HTR-8/SVneo (cell line): ENCODE measurements at regions not wholly inside any gene's neighbourhood (a gene's known extent, or its start where the extent isn't known, plus 50 kb on each side); places are given as distances from the start of the nearest gene placed in this dataset.

Source experiments
- DNase-seq: peaks from one replicate; pipeline ENCODE4 v3.0.0; 2011; ENCODE audit warnings: low spot score, mixed read lengths; ENCODE audit not compliant: insufficient read length
- FAIRE-seq: peaks from 2 replicates; lab custom pipeline; 2011; peaks lifted over from hg19 to GRCh38; lab: Jason Lieb, UNC

DNA sequence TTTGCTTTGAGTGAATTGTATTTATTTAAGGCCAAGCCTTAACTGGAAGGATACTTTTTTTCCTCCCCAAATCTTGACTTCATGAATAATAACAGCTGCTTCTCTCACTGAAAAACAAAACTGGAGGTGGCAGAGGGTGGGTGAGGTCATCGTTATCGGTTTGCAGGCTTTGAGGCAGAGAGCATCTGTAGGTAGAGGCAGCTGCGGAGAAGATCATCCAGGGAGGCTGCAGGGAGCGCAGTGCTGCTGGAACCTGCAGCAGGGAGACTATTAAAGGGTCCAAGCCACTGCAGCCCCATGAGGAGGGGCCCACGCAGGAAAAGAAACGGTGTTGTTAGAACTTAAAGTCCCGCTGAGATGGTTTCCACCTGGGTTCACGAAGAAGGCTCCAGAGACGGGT lies 112.1 kb upstream of the SDK1 start:
- no peak for FAIRE-seq
- no peak for DNase-seq

DNA sequence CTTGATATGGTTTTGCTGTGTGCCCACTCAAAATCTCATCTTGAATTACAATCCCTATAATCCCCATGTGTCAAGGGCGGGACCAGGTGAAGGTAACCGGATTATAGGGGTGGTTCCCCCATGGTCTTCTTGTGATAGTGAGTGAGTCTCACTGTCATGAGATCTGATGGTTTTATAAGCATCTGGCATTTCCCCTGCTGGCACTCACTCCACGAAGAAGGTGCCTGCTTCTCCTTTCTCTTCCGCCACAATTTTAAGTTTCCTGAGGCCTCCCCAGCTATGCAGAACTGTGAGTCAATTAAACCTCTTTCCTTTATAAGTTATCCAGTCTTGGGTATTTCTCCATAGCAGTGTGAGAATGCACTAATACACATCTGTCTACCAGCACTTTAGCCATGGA lies 109.5 kb upstream of the SDK1 start:
- DNase-seq (no peak), FAIRE-seq (peak; percentile 26)

DNA sequence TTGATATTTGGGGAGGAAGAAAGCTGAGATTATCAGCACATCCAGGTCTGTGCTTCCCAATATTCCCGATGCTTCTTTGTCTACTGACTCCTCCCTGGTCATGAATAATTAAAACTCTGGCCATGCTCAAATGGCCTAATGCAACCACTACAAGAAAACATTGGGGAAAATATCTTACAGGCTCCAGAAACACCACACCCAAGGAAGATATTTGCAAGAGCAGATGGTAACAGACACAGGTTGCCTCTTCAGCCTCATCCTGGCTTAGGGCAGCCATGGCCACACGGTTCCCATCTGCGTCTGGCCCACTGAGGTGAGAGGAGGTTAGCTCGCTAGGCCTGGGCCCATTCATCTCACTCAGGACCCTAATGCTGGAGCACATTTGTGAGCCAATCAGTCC lies 108.4 kb upstream of the SDK1 start:
- no peak for DNase-seq
- FAIRE-seq: no peak

DNA sequence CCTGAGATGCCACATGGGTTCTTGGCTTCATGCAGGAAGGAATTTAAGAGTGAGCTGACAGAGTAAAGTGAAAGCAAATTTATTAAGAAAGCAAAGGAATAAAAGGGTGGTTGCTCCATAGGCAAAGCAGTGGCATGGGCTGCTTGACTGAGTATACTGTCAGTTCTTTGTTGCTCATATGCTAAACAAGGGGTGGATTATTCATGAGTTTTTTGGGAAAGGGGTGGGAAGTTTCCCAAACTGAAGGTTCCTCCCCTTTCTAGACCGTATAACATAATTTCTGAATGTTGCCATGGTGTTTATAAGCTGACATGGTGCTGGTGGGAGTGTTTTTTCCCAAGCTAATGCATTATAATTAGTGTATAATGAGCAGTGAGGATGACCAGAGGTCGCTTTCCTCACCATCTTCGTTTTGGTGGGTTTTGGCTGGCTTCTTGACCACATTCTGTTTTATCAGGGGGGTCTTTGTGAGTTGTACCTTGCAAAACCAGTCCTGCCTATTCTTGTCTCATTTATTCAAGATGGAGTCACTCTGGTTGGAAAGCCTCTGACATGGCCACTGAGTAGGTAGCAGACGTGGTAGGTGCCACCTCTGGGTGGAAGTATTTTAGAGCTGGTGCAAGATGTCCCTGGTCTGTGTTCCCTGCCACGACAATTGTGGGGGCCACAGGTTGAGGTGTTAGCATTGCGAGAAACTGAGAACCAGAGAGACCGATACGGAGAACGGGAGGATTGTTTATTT lies 107.5 kb upstream of the SDK1 start:
- DNase-seq: no peak
- no peak for FAIRE-seq

DNA sequence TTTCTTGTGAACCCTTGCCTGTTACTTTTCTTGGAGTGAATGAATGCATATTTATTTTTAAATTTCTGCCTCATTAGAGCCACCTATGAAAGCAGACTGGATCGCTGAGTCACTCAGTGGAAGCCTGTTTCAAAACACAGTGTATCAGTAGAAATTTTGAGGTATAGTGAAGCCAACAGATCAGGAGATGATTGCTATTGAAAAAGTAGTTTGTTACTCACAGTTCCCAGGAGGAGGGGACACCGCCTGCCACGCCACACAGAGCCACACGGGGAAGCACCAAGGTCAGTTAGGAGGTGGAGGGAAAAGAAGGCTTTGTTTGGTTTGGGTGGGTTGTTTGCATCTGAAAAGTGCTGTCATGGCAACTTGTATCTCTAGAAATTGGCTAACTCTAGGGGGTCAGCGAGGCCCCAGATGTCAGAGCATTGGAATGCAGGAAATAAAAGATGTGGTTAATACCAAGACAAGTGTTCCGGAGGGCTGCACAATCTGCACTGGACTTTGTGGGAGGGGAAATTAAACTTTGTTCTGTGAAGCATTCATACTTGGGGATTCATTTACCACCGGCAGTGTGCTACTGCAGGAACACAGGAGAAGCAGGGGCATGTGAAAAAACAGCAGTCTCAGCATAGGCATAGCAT lies 106.4 kb upstream of the SDK1 start:
- FAIRE-seq: peak; percentile 89
- DNase-seq: peak; percentile 83

DNA sequence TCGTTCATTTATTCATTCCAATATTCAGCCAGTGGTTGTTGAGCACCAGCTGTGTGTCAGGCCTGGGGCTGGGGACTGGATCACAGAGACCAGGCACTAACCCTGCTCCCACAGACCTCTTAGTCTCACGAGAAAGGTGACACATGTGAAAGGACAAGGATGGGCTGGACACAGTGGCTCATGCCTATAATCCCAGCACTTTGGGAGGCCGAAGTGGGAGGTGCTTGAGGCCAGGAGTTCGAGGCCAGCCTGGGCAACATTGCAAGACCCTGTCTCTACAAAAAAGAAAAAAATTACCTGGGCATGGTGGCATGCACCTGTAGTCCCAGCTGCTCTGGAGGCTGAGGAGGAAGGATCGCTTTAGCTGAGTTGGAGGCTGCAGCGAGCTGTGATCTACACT lies 105.9 kb upstream of the SDK1 start:
- DNase-seq (no peak), FAIRE-seq (no peak)

DNA sequence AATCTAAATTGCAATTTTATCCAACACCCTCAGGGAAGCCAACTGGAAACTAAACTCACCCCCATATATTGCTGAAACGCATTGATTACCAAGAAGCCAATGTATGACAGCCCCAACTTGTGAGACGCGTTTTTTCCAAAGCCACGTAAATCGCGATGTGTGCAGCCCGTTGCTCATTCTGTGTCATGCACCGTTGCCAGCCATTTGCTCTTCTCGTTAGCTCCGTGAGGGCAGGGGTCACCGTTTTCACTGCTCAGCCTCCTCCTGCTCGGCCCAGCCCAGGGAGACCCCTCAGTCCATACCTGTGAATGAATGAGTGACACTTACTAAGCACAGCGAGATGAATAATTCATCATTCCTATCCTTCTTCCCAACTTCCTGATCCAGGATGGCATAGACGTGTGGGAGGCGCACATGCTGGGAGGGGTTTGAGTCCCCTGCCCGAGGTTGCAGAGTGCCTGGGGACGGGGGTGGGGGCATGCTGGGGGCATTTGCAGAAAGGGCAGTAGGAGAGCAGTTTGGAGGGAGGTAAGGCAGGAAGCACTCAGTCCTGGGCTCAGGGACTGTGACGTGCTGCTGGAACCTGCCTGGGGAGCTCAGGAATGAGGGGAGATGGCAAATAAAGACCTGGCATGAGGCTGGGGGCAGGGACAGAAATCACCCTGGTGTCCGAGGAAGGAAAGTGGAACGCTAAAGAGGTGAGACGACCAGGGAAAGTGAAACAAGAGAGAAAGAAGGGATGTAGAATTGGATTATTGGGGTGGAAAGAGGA lies 104.2 kb upstream of the SDK1 start:
- DNase-seq (no peak), FAIRE-seq (peak; percentile 48)

DNA sequence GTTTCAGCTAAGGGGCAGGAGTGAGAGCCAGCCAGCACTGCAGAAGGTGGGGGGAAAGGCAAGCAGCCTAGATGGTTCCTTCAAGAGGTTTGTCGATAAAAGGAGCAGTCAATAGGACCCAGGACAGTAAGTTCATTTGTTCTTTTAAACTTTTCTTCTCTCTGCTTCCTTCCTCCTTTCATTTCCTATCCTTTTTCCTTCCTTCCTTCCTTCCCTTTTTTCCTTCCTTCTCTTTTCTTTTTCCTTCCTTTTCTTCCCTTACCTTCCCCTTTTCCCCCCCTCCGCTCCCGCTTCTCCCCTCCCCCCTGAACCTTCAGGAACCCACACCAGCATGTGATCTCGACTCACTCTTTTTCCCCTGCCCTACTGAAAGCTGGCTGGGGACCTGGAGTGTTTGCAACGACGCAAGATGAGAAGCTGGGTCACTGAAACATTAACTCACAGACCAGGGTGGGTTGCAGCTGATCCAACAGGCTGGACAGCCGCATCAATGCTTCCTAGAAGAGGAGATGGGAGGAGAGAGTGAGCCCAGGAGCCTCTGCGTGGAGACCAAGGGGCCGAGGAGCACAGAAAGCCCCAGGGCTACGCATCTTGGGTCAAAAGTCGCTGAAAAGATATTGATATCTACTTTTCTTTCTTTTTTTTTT lies 103.4 kb upstream of the SDK1 start:
- FAIRE-seq (no peak), DNase-seq (no peak)

DNA sequence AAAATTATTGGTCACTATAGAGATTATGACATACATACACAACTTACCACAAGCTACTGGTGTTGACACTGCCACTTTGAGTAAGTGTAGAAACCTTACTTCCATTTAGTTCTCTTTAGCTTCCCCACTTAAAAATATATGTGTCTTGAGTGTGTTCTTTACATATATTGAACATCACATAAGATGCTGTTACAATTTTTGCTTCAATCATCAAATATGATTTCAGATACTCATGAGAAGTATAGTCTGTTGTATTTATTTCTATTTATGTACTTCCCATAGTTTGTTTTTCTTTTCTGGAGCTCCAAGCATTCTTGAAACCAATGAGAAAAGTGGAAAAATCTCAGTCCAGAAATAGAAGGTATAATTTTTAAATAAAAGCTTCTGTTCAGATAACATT lies 102.7 kb upstream of the SDK1 start:
- DNase-seq: no peak
- FAIRE-seq: no peak

DNA sequence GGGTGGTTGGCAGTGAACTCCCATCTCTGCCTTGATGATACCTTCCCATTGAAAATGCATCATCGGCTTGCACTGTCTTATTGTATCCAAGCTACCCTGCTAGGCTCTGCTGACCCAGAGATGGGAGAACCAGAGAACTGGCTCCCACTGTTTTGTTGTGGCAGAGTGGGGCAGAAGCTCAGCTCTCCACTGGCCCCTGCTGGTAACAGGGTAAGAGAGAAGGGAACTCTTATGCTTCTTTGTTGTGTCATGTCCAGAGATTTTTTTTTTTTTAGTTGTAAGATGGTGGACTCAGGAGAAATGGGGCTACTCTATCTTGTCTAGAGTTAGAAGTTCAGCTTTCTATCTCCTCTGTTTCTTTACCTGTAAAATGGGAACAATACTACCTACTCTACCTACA lies 100.5 kb upstream of the SDK1 start:
- no peak for FAIRE-seq

DNA sequence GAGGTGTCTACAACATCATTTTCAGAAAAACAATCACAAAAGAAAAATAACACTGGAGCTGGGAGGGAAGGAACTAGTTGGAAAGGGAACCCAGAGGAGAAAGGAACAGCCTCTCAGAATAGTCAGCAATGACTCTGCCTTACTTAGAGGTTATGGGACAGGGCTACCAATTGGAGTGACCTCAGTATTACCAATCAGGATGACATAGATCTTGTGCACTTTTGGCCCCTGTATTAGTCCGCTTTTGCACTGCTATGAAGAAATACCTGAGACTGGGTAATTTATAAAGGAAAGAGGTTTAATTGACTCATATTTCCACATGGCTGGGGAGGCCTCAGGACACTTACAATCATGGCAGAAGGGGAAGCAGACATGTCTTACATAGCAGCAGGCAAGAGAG lies 99.7 kb upstream of the SDK1 start:
- DNase-seq (no peak), FAIRE-seq (no peak)

More for the DNA sequence above, 100.5 kb upstream of the SDK1 start:
- DNase-seq: peak; percentile 76

DNA sequence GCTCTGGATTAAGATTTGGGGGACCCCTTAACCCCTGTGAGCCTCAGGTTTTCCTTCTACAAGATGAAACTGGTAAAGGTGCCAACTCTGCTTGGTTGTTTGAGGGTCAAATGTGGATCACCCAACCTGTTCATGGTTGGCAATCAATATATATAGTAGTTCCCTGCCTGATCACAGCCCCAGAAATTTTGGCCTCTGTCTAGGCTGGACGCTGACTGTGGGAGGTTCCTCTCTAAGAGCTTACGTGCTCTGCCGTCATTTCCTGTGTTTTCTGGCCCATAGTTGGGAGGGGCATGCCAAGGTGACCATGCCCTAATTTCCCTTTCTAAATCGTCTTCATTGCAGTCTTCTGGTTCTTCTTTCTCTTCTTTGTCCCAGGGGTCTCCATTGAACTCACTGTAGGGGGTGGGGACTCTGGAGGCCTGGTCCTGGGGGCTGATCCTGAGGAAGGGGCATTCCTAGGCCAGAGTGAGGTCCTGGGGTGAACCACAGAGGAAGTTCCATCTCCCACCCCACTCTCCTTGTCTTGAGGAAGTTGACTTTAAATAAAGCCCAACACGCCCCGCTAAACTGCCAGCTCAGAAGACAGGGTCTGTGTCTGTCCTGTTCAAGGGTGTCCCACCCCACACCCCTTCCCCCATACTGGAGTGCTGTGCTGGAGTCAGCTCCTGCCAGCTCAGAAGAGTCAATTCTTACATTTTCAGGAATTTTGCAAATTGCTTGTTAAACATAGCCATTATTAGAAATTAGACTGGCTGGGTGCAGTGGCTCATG lies 98.9 kb upstream of the SDK1 start:
- DNase-seq (no peak), FAIRE-seq (no peak)

DNA sequence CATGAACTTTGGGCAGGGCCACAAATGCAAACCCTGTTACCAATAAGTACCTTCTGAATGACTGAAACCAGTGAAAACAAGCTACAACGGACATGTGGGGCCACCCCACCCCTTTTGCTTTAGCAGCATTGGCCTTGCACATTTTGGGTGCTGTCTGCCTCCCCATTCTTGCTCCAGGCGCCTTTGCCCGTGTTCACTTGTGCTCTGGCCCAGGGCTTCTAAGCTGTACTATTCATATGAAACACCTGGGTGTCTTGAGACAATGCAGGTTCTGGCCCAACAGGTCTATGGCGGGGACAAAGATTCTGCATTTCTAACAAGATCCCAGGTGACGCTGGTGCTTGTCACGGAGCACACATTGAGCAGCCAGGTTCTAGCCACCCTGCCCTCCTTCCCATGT lies 96.5 kb upstream of the SDK1 start:
- no peak for DNase-seq
- FAIRE-seq: no peak

DNA sequence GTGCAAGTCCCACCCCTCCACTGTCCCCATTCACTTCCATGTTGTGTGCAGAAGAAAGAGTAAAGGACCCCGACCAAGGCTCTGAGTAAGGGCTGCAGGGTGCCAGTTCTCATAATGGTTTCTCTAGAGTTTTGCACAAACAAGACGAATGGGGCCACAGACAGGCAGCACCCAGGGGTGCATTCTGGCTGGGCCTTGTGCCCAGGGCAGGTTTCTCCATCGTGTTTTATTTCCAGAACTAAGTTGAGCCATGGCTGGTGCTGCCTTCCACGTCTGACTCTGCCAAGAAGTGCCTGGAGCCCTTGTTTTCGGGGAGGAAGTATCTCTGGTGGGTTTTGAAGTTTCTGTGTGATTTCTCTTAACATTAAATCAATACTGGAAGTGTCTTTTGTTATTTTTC lies 95.0 kb upstream of the SDK1 start:
- DNase-seq: no peak
- no peak for FAIRE-seq

DNA sequence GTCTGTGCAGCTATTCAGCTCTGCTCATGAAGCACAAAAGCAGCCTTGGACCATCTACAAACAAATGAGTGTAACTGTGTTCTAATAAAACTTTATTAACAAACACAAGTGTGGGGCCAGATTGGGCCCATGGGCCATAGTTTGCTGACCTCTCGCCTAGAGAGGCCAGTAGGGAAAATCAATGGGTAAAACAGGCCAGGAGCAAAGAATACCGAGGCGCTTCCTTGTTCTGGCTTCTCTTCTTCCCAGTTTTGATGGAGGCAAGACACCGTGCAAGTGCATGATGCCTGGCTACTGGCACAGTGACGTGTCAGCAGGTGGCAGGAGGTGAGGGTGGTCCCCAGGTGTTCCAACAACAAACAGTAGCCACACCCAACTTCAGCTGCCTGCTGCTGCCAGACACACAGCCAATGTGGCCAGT lies 94.3 kb upstream of the SDK1 start:
- FAIRE-seq (no peak), DNase-seq (no peak)

DNA sequence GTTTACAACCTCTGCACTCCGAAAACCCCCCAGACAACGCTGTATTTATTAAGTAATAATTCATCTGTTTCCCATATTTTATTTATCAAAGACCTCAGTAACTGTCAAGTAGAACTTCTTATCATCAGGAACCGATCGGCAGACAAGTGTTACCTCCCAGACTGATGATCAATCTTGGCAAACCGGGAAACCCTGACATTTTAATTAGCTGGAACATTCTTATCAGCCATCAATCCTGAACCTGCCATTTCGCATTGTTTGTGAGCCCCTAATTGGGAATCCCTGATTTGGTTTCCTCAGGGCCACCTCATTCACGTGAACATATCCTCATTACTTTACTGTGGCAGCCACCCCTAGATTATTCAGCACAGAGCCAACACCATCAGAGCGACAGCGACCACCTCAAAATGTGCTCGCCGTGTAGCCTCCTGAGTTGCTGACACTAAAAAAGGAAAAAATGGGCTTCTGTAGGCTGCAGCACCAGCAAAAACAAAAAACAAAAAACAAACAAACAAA lies 93.6 kb upstream of the SDK1 start:
- FAIRE-seq: peak; percentile 48
- no peak for DNase-seq

DNA sequence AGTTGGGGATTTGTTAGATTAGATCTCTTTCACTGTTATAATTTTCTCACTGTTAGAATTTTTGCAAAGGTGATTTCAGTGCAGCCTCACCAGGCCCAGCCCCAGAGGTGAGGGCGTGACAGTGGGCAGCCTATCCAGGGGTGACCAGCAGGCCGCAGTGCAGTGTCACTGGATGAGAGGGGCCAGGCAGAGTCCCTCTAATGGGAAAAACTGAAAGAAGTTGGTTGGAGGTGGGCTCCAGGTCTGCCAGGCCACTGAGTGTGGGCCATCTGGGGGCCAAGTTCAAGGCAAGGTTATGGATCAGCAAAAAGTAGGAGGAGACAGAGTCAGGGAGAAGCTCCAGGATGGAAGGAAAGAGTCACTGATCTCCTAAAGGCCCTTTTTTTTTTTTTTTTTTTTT lies 90.5 kb upstream of the SDK1 start:
- DNase-seq (no peak), FAIRE-seq (no peak)

DNA sequence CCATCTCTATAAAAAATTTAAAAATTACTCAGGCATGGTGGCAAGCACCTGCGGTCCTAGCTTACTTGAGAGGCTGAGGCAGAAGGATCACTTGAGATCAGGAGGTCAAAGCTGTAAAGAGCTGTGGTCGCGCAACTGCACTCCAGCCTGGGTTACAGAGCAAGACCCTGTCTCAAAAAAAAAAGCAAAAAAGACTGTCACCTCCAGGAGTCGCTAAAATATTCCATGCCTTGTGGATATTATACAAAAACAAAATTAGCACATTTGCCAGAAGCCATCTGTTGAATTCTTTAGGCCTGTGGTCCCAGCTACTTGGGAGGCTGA lies 87.0 kb upstream of the SDK1 start:
- no peak for DNase-seq
- FAIRE-seq: no peak

DNA sequence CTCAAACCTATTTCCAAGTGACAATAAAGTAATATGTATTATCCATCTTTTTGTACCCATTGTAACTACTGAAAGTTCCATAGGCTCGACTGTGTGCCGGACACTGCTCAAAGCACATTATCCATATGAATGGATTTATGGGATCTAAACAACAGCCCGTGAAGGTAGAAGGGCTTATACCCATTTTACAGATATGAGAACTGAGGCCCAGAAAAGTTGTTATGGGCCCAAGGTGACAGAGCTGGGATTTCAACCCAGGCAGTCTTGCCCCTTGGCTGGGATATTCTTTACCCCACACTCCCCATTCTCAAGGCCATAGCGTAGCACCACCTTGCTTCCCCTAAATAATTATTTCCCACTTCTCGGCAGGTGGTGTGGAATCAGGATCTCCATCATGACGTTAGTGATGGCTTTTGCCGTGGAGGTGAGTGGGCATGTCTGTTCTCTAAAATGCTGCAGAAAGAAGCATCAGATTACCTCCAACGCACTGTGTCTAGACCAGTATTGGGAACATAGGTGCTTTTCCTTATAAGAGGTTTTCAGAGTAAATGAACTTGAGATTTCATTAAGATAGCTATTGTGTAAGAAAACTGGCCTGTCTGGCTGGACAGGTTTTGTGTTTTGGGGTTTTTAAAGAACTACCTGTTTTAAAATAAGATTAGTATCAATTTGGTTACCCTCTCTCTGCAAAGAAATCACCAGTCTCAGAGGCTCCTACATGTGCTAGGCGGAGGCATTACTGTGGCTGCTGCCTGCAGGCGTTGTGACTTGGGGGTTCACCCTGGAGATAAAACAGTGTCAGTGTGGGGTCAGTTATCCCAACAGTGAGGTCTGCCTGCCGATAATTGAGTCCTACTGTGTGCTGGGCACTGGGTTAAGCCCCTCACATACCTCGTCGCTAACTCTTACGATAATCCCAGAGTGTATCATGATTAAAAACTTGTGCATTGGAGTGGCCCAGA lies 85.1 kb upstream of the SDK1 start:
- FAIRE-seq (no peak), DNase-seq (no peak)
